GM10266 (cell line): ENCODE measurements at regions not wholly inside any gene's neighbourhood (a gene's known extent, or its start where the extent isn't known, plus 50 kb on each side); places are given as distances from the start of the nearest gene placed in this dataset.

Experiments
- DNase-seq: peaks from one replicate; pipeline ENCODE4 v3.0.0; 2012; ENCODE audit errors: extremely low spot score
- CTCF ChIP-seq: IDR thresholded peaks from 2 replicates; pipeline ENCODE4 v1.5.1; 2012; ENCODE audit warnings: mild to moderate bottlenecking, low read depth; ENCODE audit not compliant: control insufficient read depth, insufficient read depth; ENCODE audit errors: missing control alignments

DNA sequence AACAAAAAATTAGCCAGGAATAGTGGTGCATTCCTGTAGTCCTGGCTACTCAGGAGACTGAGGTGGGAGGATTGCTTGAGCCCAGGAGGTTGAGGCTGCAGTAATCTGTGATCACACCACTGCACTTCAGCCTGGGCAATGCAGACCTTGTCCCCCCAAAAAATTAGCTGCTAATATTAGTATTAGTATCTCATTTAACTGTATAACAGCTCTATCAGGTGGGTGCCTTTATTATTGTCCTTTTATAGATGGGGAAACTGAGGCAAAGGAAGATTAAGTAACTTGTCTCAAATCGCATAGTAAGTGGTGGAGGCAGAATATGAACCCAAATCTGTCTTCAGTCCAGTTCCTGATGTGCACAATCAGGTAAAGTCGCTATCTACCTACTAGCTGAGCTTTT lies 142.3 kb upstream of the CRY1 start:
- no peak for TF ChIP-seq CTCF

DNA sequence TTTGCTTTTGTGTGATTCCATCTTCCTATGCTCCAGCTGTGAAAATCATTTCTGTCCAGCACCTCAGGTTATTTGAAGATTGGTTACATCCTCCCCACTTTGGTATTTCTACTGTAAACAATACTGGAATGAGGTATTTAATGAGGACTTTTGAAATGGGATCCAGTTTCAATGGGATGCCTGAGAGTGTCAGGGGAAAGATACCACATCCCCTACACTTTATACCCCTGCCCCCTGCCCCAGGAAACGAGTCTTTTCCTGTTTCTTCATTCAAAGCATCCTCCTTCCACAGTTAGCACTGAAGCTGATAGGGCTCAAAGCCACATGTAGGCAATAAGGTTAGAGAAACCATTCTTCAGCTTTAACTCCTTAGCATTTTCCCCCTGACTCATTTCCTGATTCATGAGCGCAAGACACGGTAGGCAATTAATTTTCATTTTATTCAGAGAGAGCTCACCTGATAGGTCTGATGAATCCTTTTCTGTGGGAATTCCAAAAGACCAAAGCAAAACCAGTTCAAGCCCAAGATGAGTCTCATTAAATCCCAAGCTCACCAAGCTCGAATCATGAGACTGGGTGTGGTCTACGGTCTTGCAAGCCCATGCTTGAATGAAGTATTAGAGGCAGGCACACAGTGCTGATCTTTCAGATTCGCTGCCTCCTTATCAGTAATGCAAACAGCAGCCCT lies 143.6 kb upstream of the CRY1 start:
- DNase-seq = no peak
- TF ChIP-seq CTCF = no peak

More for the DNA sequence above, 142.3 kb upstream of the CRY1 start:
- no peak for DNase-seq

- no peak for DNase-seq
- TF ChIP-seq CTCF = no peak
These were observed 144.9 kb upstream of the CRY1 start for GRCh38 chr12:107238296-107238695.

DNA sequence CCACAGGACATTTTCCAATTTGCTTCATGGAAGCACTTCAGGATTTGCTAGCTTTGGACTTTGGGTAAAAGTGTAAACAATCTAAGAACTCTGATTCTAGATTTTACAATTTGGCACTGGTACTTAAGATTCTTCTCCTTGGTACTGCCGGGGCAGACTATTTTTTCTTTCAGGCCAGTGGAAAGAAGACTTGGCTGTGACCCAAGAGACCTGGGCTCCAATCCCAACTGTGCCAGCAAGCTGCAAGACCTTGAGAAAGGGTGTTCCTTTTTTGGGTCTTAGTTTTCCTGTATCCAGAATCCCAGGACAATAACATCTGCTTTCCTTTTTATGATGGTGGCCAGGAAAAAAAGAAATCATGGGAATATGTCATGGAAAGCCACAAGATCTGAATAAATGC lies 148.1 kb upstream of the CRY1 start:
- no peak for DNase-seq
- TF ChIP-seq CTCF = no peak

DNA sequence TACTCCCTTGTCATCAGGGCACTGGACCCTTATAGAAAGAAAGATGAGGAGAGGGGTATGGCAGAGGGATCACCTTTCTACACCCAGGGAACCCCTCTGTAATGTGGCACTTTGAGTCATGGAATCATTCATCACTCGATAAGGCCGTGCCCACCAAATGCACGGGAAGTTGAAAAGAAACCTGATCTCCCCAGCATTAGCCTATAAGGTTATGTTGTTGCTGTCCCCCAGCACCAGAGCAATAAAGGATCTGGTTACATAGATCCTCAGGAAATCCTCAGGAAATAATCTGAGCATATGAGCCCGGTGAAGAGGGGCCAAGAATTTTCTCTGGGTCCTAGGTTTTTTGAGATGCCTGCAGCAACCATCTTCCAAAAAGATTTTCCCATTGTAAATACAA lies 148.8 kb upstream of the CRY1 start:
- TF ChIP-seq CTCF = no peak
- no peak for DNase-seq

DNA sequence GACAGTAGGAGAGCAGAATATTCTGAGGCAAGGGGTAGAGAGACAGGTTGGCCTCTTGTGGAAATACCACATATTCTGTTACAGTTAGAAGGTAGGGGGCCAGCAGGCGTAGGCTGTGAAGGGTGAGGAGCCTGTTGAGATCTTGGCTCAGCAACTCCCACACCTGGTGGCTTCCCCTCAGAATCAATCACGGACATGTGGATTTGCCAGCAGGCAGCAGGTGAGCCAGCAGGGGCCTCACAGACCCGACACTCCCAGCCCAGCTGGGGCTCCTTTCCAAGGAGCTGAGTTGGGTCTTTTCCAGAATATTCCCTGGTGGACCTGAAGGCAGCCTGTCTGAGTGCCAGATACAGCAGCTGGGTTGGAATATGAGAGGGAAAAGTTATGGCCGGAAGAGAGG lies 150.0 kb upstream of the CRY1 start:
- no peak for TF ChIP-seq CTCF
- DNase-seq = no peak

DNA sequence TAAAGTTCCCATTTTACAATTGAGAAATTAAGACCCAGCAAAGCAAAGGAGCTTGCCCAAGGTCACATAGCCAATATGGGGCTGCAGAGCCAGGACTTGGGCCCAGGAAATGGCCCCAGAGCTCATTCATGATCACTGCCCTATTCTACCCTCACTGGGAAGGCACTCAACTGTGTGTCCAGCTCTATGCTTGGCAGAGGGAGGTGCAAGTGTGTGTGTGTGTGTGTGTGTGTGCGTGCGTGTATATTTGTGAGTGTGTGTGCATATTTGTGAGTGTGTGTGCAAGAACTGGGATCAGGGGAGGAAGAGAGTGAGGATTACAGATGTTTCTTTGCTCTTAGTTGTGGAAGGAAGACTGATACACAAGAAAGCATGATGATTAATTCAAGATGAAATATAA lies 151.2 kb upstream of the CRY1 start:
- no peak for DNase-seq
- TF ChIP-seq CTCF = no peak
